Mesendoderm (in vitro differentiated cells): ENCODE measurements at regions not wholly inside any gene's neighbourhood (a gene's known extent, or its start where the extent isn't known, plus 50 kb on each side); places are given as distances from the start of the nearest gene placed in this dataset.

Experiments
- DNase-seq: peaks from one replicate; pipeline ENCODE4 v3.0.0; 2013
- H2AK5ac ChIP-seq: 2 replicates; pipeline ENCODE4 v1.6.1; 2013; ENCODE audit warnings: low read length, inconsistent platforms
- H2BK120ac ChIP-seq: 2 replicates; pipeline ENCODE4 v1.6.1; 2013; ENCODE audit warnings: low read depth, mild to moderate bottlenecking, low read length, moderate library complexity, mixed read lengths
- H2BK15ac ChIP-seq: replicated peaks from 2 replicates; pipeline ENCODE4 v1.6.1; 2013; ENCODE audit warnings: low read depth, mild to moderate bottlenecking, moderate library complexity
- H2BK5ac ChIP-seq: 2 replicates; pipeline ENCODE4 v1.6.1; 2013; ENCODE audit warnings: low read length, inconsistent platforms
- H3K18ac ChIP-seq: 2 replicates; pipeline ENCODE4 v1.6.1; 2013; ENCODE audit warnings: mild to moderate bottlenecking, low read length, mixed read lengths
- H3K23ac ChIP-seq: one replicate; pipeline ENCODE4 v1.6.1; 2013; ENCODE audit warnings: low read length
- H3K27ac ChIP-seq: 2 replicates; pipeline ENCODE4 v1.5.1; 2013; ENCODE audit warnings: low read depth, mild to moderate bottlenecking, inconsistent platforms, low read length, moderate library complexity
- H3K27me3 ChIP-seq: 2 replicates; pipeline ENCODE4 v1.6.1; 2013; ENCODE audit warnings: low read length, control low read depth, mild to moderate bottlenecking, inconsistent platforms; ENCODE audit not compliant: insufficient read depth, poor library complexity
- H3K36me3 ChIP-seq: 2 replicates; pipeline ENCODE4 v1.6.1; 2013; ENCODE audit warnings: low read length, inconsistent platforms; ENCODE audit not compliant: control insufficient read depth, insufficient read depth
- H3K4ac ChIP-seq: one replicate; pipeline ENCODE4 v1.6.1; 2013; ENCODE audit warnings: low read depth, mild to moderate bottlenecking, low read length, moderate library complexity
- H3K4me1 ChIP-seq: 2 replicates; pipeline ENCODE4 v1.6.1; 2013; ENCODE audit warnings: low read depth, low read length, inconsistent platforms; ENCODE audit not compliant: control insufficient read depth
- H3K4me2 ChIP-seq: 2 replicates; pipeline ENCODE4 v1.6.1; 2013; ENCODE audit warnings: low read length
- H3K4me3 ChIP-seq: 2 replicates; pipeline ENCODE4 v1.5.1; 2013; ENCODE audit warnings: mild to moderate bottlenecking, low read length
- H3K56ac ChIP-seq: one replicate; pipeline ENCODE4 v1.6.1; 2013; ENCODE audit warnings: low read length
- H3K79me1 ChIP-seq: 2 replicates; pipeline ENCODE4 v1.6.1; 2013; ENCODE audit warnings: low read length, inconsistent platforms
- H3K79me2 ChIP-seq: 2 replicates; pipeline ENCODE4 v1.6.1; 2013; ENCODE audit warnings: mild to moderate bottlenecking, low read length; ENCODE audit not compliant: control insufficient read depth, insufficient read depth
- H3K9ac ChIP-seq: 2 replicates; pipeline ENCODE4 v1.6.1; 2013; ENCODE audit warnings: low read length, inconsistent platforms
- H4K5ac ChIP-seq: one replicate; pipeline ENCODE4 v1.6.1; 2013; ENCODE audit warnings: low read length
- H4K8ac ChIP-seq: one replicate; pipeline ENCODE4 v1.6.1; 2013; ENCODE audit warnings: low read depth, mild to moderate bottlenecking, control low read depth, low read length, moderate library complexity
- WGBS: extraction: QIAGEN DNeasy Blood & Tissue Kit; methylation state at CpG from one replicate; pipeline ENCODE4 v1.1.7; 2013; ENCODE audit warnings: low lambda C conversion rate, missing lambda C conversion rate; ENCODE audit not compliant: insufficient coverage; ENCODE audit errors: extremely low coverage; 5-methylcytosine and 5-hydroxymethylcytosine counted together

- Histone ChIP-seq H3K27ac (no peak overlapping the region), H3K79me2 (no peaks in the 10 kb centered on the region)
Observed at GRCh38 chr4:104868958-104869357, 277.7 kb upstream of the TET2 start.

DNA sequence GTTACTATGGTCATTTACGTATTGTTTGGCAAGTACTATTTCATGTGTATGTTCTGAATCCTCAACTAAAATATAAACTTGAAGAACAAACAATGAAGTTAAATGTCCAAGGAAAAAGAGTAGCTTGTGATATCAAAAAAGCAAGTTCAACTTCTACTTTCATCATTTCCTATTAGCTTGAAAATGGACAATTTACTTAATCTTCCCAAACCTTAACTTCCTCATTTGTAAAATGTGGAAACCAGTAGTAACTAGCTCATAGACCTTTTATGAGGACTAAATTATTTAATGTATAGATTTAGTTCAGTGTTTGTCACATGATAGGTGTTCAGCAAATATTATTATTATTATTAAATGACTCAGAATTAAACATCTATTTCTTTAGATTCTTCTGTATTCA, 276.8 kb upstream of the TET2 start:
- H3K18ac ChIP-seq, result no peak overlapping the region
- H3K36me3 ChIP-seq, result no peaks in the 10 kb centered on the region
- no peak overlapping the region for H2BK5ac ChIP-seq
- no CpG with 5 or more reads among the region's 1 CpG for WGBS
- H3K4me2 ChIP-seq, result no peak overlapping the region
- no peak overlapping the region for H3K23ac ChIP-seq
- no peaks in the 10 kb centered on the region for H3K79me1 ChIP-seq
- H3K56ac ChIP-seq, result no peak overlapping the region
- no peaks in the 10 kb centered on the region for H3K79me2 ChIP-seq
- no peak overlapping the region for H2AK5ac ChIP-seq
- no peak overlapping the region for H2BK15ac ChIP-seq
- no peak overlapping the region for H3K27ac ChIP-seq
- H3K4me3 ChIP-seq, result no peak overlapping the region
- H2BK120ac ChIP-seq, result no peak overlapping the region
- H3K27me3 ChIP-seq, result no peaks in the 10 kb centered on the region
- H3K4me1 ChIP-seq, result no peaks in the 10 kb centered on the region
- H3K4ac ChIP-seq, result no peak overlapping the region
- no peak overlapping the region for H3K9ac ChIP-seq
- H4K5ac ChIP-seq, result no peak overlapping the region
- H4K8ac ChIP-seq, result no peak overlapping the region
- DNase-seq, result no peak

More at GRCh38 chr4:104868958-104869357, 277.7 kb upstream of the TET2 start:
- no peak overlapping the region for H3K4ac ChIP-seq
- no peak overlapping the region for H3K23ac ChIP-seq
- H2BK120ac ChIP-seq, result no peak overlapping the region
- H3K27me3 ChIP-seq, result no peaks in the 10 kb centered on the region
- no peak overlapping the region for H2BK5ac ChIP-seq
- no peak for DNase-seq
- no peak overlapping the region for H3K4me3 ChIP-seq
- H3K4me2 ChIP-seq, result no peak overlapping the region
- no peak overlapping the region for H4K8ac ChIP-seq
- H2BK15ac ChIP-seq, result no peak overlapping the region
- no peak overlapping the region for H3K9ac ChIP-seq
- no peak overlapping the region for H3K56ac ChIP-seq
- no peaks in the 10 kb centered on the region for H3K4me1 ChIP-seq
- no CpG with 5 or more reads among the region's 2 CpGs for WGBS
- H3K36me3 ChIP-seq, result no peaks in the 10 kb centered on the region
- H3K79me1 ChIP-seq, result no peaks in the 10 kb centered on the region
- no peak overlapping the region for H4K5ac ChIP-seq
- H2AK5ac ChIP-seq, result no peak overlapping the region
- H3K18ac ChIP-seq, result no peak overlapping the region

DNA sequence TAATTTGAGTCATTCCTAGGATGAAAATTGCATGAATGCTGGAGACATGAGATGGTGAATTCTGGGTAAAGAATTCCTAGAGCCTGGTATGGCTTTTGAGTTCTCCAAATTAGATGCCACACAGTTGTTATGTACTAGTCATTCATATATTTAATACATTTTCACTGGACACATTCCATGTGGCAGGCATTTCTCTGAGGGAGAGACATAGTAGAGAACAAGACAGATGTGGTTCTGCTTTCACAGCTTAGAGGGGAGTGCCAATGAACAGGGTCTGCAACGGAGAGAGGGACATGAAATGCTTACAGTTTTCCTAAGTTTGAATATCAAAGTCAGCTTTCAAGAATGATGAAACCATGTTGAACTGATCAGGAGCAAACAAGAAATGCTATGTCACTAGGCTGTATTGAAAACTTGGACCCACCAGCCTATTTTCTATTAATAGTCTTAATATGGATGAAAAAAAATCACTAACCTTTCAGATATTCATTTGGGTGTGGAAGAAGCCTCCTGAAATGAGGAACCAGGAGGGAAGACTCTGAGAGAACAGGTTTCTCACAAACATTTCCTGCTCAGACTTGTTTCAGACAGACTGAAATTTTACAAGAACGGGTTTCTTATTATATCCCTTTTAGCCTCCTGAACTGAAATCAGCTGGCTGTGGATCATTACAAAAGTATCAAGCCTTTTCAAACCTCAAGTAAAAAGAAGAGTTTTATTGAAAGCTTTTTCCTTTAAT, 276.0 kb upstream of the TET2 start:
- Histone ChIP-seq H3K4me1 (no peaks in the 10 kb centered on the region), H3K56ac (no peak overlapping the region), H3K4ac (no peak overlapping the region), H3K4me3 (no peak overlapping the region), H3K4me2 (no peak overlapping the region), H3K79me1 (no peaks in the 10 kb centered on the region), H3K36me3 (no peaks in the 10 kb centered on the region), H3K27me3 (no peaks in the 10 kb centered on the region), H3K9ac (no peak overlapping the region), H4K8ac (no peak overlapping the region), H4K5ac (no peak overlapping the region), H2BK5ac (no peak overlapping the region), H3K79me2 (no peaks in the 10 kb centered on the region), H3K23ac (no peak overlapping the region), H2BK15ac (no peak overlapping the region), H2BK120ac (no peak overlapping the region), H3K27ac (no peak overlapping the region), H3K18ac (no peak overlapping the region), H2AK5ac (no peak overlapping the region)
- WGBS, result no CpG with 5 or more reads among the region's 2 CpGs
- DNase-seq, result no peak

GRCh38 chr4:104878936-104879335, 267.7 kb upstream of the TET2 start:
- no peak overlapping the region for H4K5ac ChIP-seq
- H3K18ac ChIP-seq, result no peak overlapping the region
- no peak overlapping the region for H3K4me3 ChIP-seq
- no peak for DNase-seq
- no peak overlapping the region for H3K9ac ChIP-seq
- H2BK15ac ChIP-seq, result no peak overlapping the region
- no peak overlapping the region for H3K23ac ChIP-seq
- H3K4ac ChIP-seq, result no peak overlapping the region
- H3K27me3 ChIP-seq, result no peaks in the 10 kb centered on the region
- H3K56ac ChIP-seq, result no peak overlapping the region
- no peaks in the 10 kb centered on the region for H3K4me1 ChIP-seq
- H2BK5ac ChIP-seq, result no peak overlapping the region
- no peak overlapping the region for H3K4me2 ChIP-seq
- no peak overlapping the region for H2BK120ac ChIP-seq
- H4K8ac ChIP-seq, result no peak overlapping the region
- H2AK5ac ChIP-seq, result no peak overlapping the region
- H3K79me1 ChIP-seq, result no peaks in the 10 kb centered on the region
- H3K27ac ChIP-seq, result no peak overlapping the region
- H3K79me2 ChIP-seq, result no peaks in the 10 kb centered on the region
- no peaks in the 10 kb centered on the region for H3K36me3 ChIP-seq

DNA sequence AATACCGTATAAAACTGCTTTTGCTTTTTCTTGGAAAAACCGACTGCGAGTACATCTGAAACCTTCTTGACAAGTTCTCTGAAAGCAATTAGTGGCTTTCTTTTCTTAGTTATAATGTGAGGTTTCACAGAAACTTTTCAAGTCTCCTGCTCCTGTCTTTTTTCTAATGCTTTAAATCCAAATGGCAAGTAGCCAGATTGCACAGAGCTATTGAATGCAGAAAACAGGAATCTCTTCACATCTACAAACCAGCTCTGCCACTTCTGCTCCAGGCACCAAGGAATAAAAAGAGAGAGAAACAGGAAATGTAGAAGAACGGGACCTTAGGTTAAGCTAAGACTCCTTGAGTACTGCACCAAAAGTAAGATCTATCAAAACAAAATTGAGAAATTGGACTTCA, 267.3 kb upstream of the TET2 start:
- no CpG with 5 or more reads among the region's 4 CpGs for WGBS
- no peak overlapping the region for H3K9ac ChIP-seq
- no peak for DNase-seq

DNA sequence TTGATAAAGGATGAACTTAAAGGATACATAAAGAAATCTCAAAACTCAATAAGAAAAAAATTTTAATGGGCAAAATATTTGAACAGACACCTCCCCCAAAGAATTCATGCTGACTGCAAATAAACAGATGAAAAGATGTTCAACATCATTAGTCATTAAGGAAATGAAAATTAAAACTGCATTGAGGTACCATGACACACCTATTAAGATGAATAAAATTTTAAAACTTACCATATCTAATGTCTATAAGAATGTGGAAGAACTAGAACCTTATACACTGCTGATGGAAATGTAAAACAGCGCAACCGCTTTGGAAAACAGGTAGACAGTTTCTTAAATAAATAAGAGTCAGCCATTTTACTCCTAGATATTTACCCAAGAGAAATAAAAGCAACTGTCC, 266.8 kb upstream of the TET2 start:
- no peaks in the 10 kb centered on the region for H3K79me2 ChIP-seq
- H2BK15ac ChIP-seq, result no peak overlapping the region
- no peak overlapping the region for H2AK5ac ChIP-seq
- no peak overlapping the region for H3K23ac ChIP-seq
- H3K9ac ChIP-seq, result no peak overlapping the region
- no peak overlapping the region for H3K18ac ChIP-seq
- H3K4ac ChIP-seq, result no peak overlapping the region
- no peak for DNase-seq
- H2BK120ac ChIP-seq, result no peak overlapping the region
- no peak overlapping the region for H3K27ac ChIP-seq
- no peaks in the 10 kb centered on the region for H3K79me1 ChIP-seq
- no peaks in the 10 kb centered on the region for H3K36me3 ChIP-seq
- no peak overlapping the region for H2BK5ac ChIP-seq
- WGBS, result no CpG with 5 or more reads among the region's 2 CpGs
- H3K27me3 ChIP-seq, result no peaks in the 10 kb centered on the region
- no peak overlapping the region for H3K4me2 ChIP-seq
- no peak overlapping the region for H3K56ac ChIP-seq
- no peak overlapping the region for H4K5ac ChIP-seq
- H4K8ac ChIP-seq, result no peak overlapping the region
- H3K4me1 ChIP-seq, result no peaks in the 10 kb centered on the region
- H3K4me3 ChIP-seq, result no peak overlapping the region

More for the DNA sequence above, 267.3 kb upstream of the TET2 start:
- no peak overlapping the region for H2BK120ac ChIP-seq
- H3K79me1 ChIP-seq, result no peaks in the 10 kb centered on the region
- no peak overlapping the region for H2BK5ac ChIP-seq
- H3K27me3 ChIP-seq, result no peaks in the 10 kb centered on the region
- H3K23ac ChIP-seq, result no peak overlapping the region
- H3K56ac ChIP-seq, result no peak overlapping the region
- H3K18ac ChIP-seq, result no peak overlapping the region
- H4K8ac ChIP-seq, result no peak overlapping the region
- no peaks in the 10 kb centered on the region for H3K36me3 ChIP-seq
- no peaks in the 10 kb centered on the region for H3K79me2 ChIP-seq
- H2BK15ac ChIP-seq, result no peak overlapping the region
- H3K4me2 ChIP-seq, result no peak overlapping the region
- H4K5ac ChIP-seq, result no peak overlapping the region
- no peak overlapping the region for H2AK5ac ChIP-seq
- no peaks in the 10 kb centered on the region for H3K4me1 ChIP-seq
- no peak overlapping the region for H3K4ac ChIP-seq
- H3K27ac ChIP-seq, result no peak overlapping the region
- H3K4me3 ChIP-seq, result no peak overlapping the region
